ENCODE measurements at regions not wholly inside any gene's neighbourhood (a gene's known extent, or its start where the extent isn't known, plus 50 kb on each side); places are given as distances from the start of the nearest gene placed in this dataset.
"Not testable (repeated sequence)": the region's sequence is repeated elsewhere in the genome, so short reads cannot be mapped to it uniquely, and the experiment has no call there.

GRCh38 chr5:89374818-89375521 lies 492.0 kb upstream of the MEF2C start:
- DNase-seq = no peak

GRCh38 chr5:89374144-89374784 lies 491.3 kb upstream of the MEF2C start:
- DNase-seq = no peak

GRCh38 chr5:89372176-89372575 lies 489.2 kb upstream of the MEF2C start:
- DNase-seq = no peak

GRCh38 chr5:89371646-89372045 lies 488.7 kb upstream of the MEF2C start:
- no peak for DNase-seq

- DNase-seq = no peak
These were observed 476.1 kb upstream of the MEF2C start for GRCh38 chr5:89359046-89359445.

- DNase-seq = no peak
These were observed 471.0 kb upstream of the MEF2C start for GRCh38 chr5:89353837-89354551.

- no peak for DNase-seq
These were observed 469.0 kb upstream of the MEF2C start for GRCh38 chr5:89351975-89352374.

- no peak for DNase-seq
These were observed 468.2 kb upstream of the MEF2C start for GRCh38 chr5:89351222-89351621.

- DNase-seq = no peak
These were observed 467.7 kb upstream of the MEF2C start for GRCh38 chr5:89350684-89351083.

- no peak for DNase-seq
These were observed 466.4 kb upstream of the MEF2C start for GRCh38 chr5:89349246-89349980.

- no peak for DNase-seq
These were observed 463.6 kb upstream of the MEF2C start for GRCh38 chr5:89346573-89346972.

GRCh38 chr5:89343666-89344065 lies 460.7 kb upstream of the MEF2C start:
- DNase-seq = no peak

- DNase-seq = no peak
These were observed 459.3 kb upstream of the MEF2C start for GRCh38 chr5:89342106-89342876.

GRCh38 chr5:89338935-89339334 lies 456.0 kb upstream of the MEF2C start:
- DNase-seq = no peak

GRCh38 chr5:89336111-89336510 lies 453.1 kb upstream of the MEF2C start:
- no peak for DNase-seq

GRCh38 chr5:89330140-89330539 lies 447.2 kb upstream of the MEF2C start:
- no peak for DNase-seq

- DNase-seq = no peak
These were observed 444.6 kb upstream of the MEF2C start for GRCh38 chr5:89327608-89328007.

GRCh38 chr5:89324990-89325389 lies 442.0 kb upstream of the MEF2C start:
- DNase-seq = no peak

GRCh38 chr5:89320421-89321277 lies 437.7 kb upstream of the MEF2C start:
- DNase-seq = no peak

GRCh38 chr5:89317838-89318237 lies 434.9 kb upstream of the MEF2C start:
- DNase-seq = not testable (repeated sequence)

- DNase-seq = no peak
These were observed 432.5 kb upstream of the MEF2C start for GRCh38 chr5:89315286-89316100.

All from DMS 273 treated with DMSO at 0.1 percent for 48 hours (cell line).